T-cell (primary cell): ENCODE measurements at regions not wholly inside any gene's neighbourhood (a gene's known extent, or its start where the extent isn't known, plus 50 kb on each side); places are given as distances from the start of the nearest gene placed in this dataset.

Experiments
- ATAC-seq, 4 experiments: fragments of 200-7000 bp in 3 of 4; fragments of 150-1000 bp in 1 of 4; cut with Tn5 transposase; replicated peaks in 1 of 4; 1 replicate in 3 of 4; 2 replicates in 1 of 4; pipeline ENCODE4 v1.10.0; 2021; ENCODE audit warnings: moderate library complexity in 3 of 4, mild to moderate bottlenecking in 2 of 4, moderate number of reproducible peaks in 1 of 4
- CTCF ChIA-PET, 2 donors: fragments of 300-600 bp; sonication (Branson Sonifier 250); formaldehyde crosslinking; loops; one replicate each; lab custom pipeline; 2022; ENCODE audit warnings: antibody characterized with exemption in 2 of 2; lab: Charles Lee
- POLR2A ChIA-PET, 2 donors: fragments of 300-600 bp; sonication (Branson Sonifier 250); formaldehyde crosslinking; loops; one replicate each; lab custom pipeline; 2022; ENCODE audit warnings: antibody characterized with exemption in 2 of 2; lab: Charles Lee
- DNase-seq, 35 experiments: peaks; one replicate each; pipeline versions ENCODE4 v3.0.0 to v3.0.0-alpha.2; 2013 to 2023
- H3K27ac ChIP-seq: one replicate; pipeline ENCODE4 v1.5.1; 2013; ENCODE audit warnings: low read length
- H3K27me3 ChIP-seq, 2 experiments: replicated peaks in 1 of 2; 1 replicate in 1 of 2; 2 replicates in 1 of 2; pipeline versions ENCODE4 v1.6.1 to v1.7.0; 2013; ENCODE audit warnings: low read length in 1 of 2, mixed read lengths in 1 of 2; ENCODE audit not compliant: control insufficient read depth in 2 of 2, insufficient read depth in 2 of 2; ENCODE audit errors: extremely low read depth in 1 of 2
- H3K36me3 ChIP-seq, 2 donors: 1 replicate in 1 of 2; 2 replicates in 1 of 2; pipeline versions ENCODE4 v1.6.1 to v1.7.0; 2013; ENCODE audit warnings: low read length in 1 of 2; ENCODE audit not compliant: control insufficient read depth in 2 of 2, insufficient read depth in 1 of 2; ENCODE audit errors: extremely low read depth in 1 of 2
- H3K4me1 ChIP-seq, 2 experiments: 1 replicate in 1 of 2; 2 replicates in 1 of 2; pipeline versions ENCODE4 v1.6.1 to v1.7.0; 2013; ENCODE audit warnings: low read length in 2 of 2, mixed read lengths in 1 of 2; ENCODE audit not compliant: insufficient read depth in 2 of 2, control insufficient read depth in 1 of 2; ENCODE audit errors: extremely low read depth in 1 of 2
- H3K4me3 ChIP-seq, 2 donors: 1 replicate in 1 of 2; 2 replicates in 1 of 2; pipeline versions ENCODE4 v1.5.1 to v1.7.0; 2013; ENCODE audit warnings: mild to moderate bottlenecking in 2 of 2, low read length in 1 of 2, moderate library complexity in 1 of 2; ENCODE audit not compliant: control insufficient read depth in 1 of 2; ENCODE audit errors: extremely low read depth in 1 of 2
- H3K9me3 ChIP-seq: 2 replicates; pipeline ENCODE4 v1.7.0; 2013
- H3K27ac Mint-ChIP-seq, 2 donors: one replicate each; pipeline ENCODE4 v1.8.0; 2020 to 2021; ENCODE audit warnings: mild to moderate bottlenecking in 2 of 2, mixed read lengths in 2 of 2
- H3K27me3 Mint-ChIP-seq, 2 donors: one replicate each; pipeline ENCODE4 v1.8.0; 2021 to 2022; ENCODE audit warnings: mixed read lengths in 2 of 2
- H3K36me3 Mint-ChIP-seq: one replicate; pipeline ENCODE4 v1.8.0; 2021; ENCODE audit warnings: mixed read lengths
- H3K4me1 Mint-ChIP-seq, 3 donors: one replicate each; pipeline ENCODE4 v1.8.0; 2020 to 2022; ENCODE audit warnings: mixed read lengths in 3 of 3, mild to moderate bottlenecking in 1 of 3
- H3K4me3 Mint-ChIP-seq, 3 donors: one replicate each; pipeline ENCODE4 v1.8.0; 2020 to 2022; ENCODE audit warnings: mild to moderate bottlenecking in 3 of 3, mixed read lengths in 3 of 3, moderate library complexity in 3 of 3
- H3K9me3 Mint-ChIP-seq, 3 donors: one replicate each; pipeline ENCODE4 v1.8.0; 2020 to 2022; ENCODE audit warnings: mixed read lengths in 3 of 3
- WGBS: methylation state at CpG from one replicate; pipeline ENCODE4 v1.1.5; 2013; ENCODE audit warnings: missing lambda C conversion rate; ENCODE audit not compliant: insufficient coverage; 5-methylcytosine and 5-hydroxymethylcytosine counted together

GRCh38 chr6:103177791-103178190 is 1681.9 kb downstream of the HACE1 start:
- CTCF ChIA-PET: no interaction called here
- Histone ChIP-seq H3K4me3 (no peak overlapping the region), H3K36me3 (no peaks in the 10 kb centered on the region), H3K9me3 (no peaks in the 10 kb centered on the region), H3K4me1 (no peaks in the 10 kb centered on the region), H3K27me3 (no peaks in the 10 kb centered on the region), H3K27ac (no peak overlapping the region)
- no peak overlapping the region for H3K27ac Mint-ChIP-seq
- H3K9me3 Mint-ChIP-seq: peaks cover 4 to 25% (median 10%) of the 10 kb centered on the region in 3 donors
- DNase-seq: no peak
- WGBS: 20% methylated on average over 1 of the region's 1 CpG
- POLR2A ChIA-PET: no interaction called here
- H3K4me3 Mint-ChIP-seq: no peak overlapping the region
- no peak for ATAC-seq
- no peaks in the 10 kb centered on the region for H3K36me3 Mint-ChIP-seq
- H3K4me1 Mint-ChIP-seq: no peaks in the 10 kb centered on the region
- H3K27me3 Mint-ChIP-seq: no peaks in the 10 kb centered on the region

- Histone ChIP-seq H3K36me3 (no peaks in the 10 kb centered on the region), H3K9me3 (no peaks in the 10 kb centered on the region), H3K27ac (no peak overlapping the region), H3K4me1 (no peaks in the 10 kb centered on the region), H3K27me3 (no peaks in the 10 kb centered on the region), H3K4me3 (no peak overlapping the region)
- Mint-ChIP-seq H3K9me3 (peaks cover 4 to 25% (median 10%) of the 10 kb centered on the region in 3 donors), H3K36me3 (no peaks in the 10 kb centered on the region), H3K27me3 (no peaks in the 10 kb centered on the region), H3K4me3 (no peak overlapping the region), H3K4me1 (no peaks in the 10 kb centered on the region), H3K27ac (no peak overlapping the region)
- ChIA-PET POLR2A (interaction anchor here in 1 of 2 donors (0.5 kb wide), 1 partner anchor 139 kb away, joined by 4 read pairs; no protein-coding TSS in a partner anchor), CTCF (no interaction called here)
- 17% methylated on average over 1 of the region's 1 CpG for WGBS
- ATAC-seq: no peak
- no peak for DNase-seq
These were observed 1684.7 kb downstream of the HACE1 start for GRCh38 chr6:103175056-103175455.

- H3K27ac ChIP-seq: no peak overlapping the region
- H3K9me3 ChIP-seq: no peaks in the 10 kb centered on the region
- ATAC-seq: no peak
- Mint-ChIP-seq H3K27ac (no peak overlapping the region), H3K4me1 (no peaks in the 10 kb centered on the region), H3K27me3 (no peaks in the 10 kb centered on the region), H3K36me3 (no peaks in the 10 kb centered on the region), H3K4me3 (no peak overlapping the region), H3K9me3 (peaks cover 0 to 6% (median 6%) of the 10 kb centered on the region in 3 donors)
- WGBS: 61% methylated on average over 2 of the region's 4 CpGs
- ChIA-PET POLR2A (no interaction called here), CTCF (no interaction called here)
- H3K4me1 ChIP-seq: no peaks in the 10 kb centered on the region
- H3K27me3 ChIP-seq: no peaks in the 10 kb centered on the region
- no peaks in the 10 kb centered on the region for H3K36me3 ChIP-seq
- no peak overlapping the region for H3K4me3 ChIP-seq
- DNase-seq: no peak
These were observed 1692.2 kb downstream of the HACE1 start for GRCh38 chr6:103167345-103168071.

- H3K4me3 ChIP-seq: no peak overlapping the region
- no peaks in the 10 kb centered on the region for H3K4me1 ChIP-seq
- no peak overlapping the region for H3K4me3 Mint-ChIP-seq
- peaks cover 0 to 4% (median 0%) of the 10 kb centered on the region in 3 donors for H3K9me3 Mint-ChIP-seq
- ChIA-PET CTCF (no interaction called here), POLR2A (interaction anchor here in 1 of 2 donors (0.6 kb wide), 1 partner anchor 129 kb away, joined by 3 read pairs; no protein-coding TSS in a partner anchor)
- no peaks in the 10 kb centered on the region for H3K9me3 ChIP-seq
- no peaks in the 10 kb centered on the region for H3K4me1 Mint-ChIP-seq
- no peak overlapping the region for H3K27ac ChIP-seq
- no peaks in the 10 kb centered on the region for H3K36me3 Mint-ChIP-seq
- no peaks in the 10 kb centered on the region for H3K36me3 ChIP-seq
- no peaks in the 10 kb centered on the region for H3K27me3 Mint-ChIP-seq
- no peak overlapping the region for H3K27ac Mint-ChIP-seq
- ATAC-seq (no peak), DNase-seq (no peak)
- no CpG with 5 or more reads among the region's 4 CpGs for WGBS
- H3K27me3 ChIP-seq: no peaks in the 10 kb centered on the region
These were observed 1704.7 kb downstream of the HACE1 start for GRCh38 chr6:103154779-103155572.

DNA sequence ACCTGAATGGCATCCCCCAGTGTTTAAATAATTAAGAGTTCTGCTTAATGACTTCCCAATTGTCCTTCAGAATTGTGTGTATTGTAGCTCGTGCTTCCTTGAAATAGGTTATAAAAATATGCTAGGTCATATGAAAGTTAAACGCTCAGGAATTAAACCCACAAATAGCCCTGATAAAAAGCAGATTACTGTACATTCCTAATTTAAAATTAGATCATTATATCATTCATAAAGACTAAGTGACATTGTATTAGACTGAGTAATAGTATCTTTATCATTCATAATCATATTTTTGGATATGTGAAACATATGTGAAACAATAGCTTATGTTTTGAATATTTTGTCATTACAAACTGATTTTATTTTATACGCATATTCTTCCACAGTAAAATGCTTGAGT is 1706.7 kb downstream of the HACE1 start:
- CTCF ChIA-PET: no interaction called here
- no CpG with 5 or more reads among the region's 3 CpGs for WGBS
- Mint-ChIP-seq H3K4me1 (no peaks in the 10 kb centered on the region), H3K27ac (no peak overlapping the region), H3K36me3 (no peaks in the 10 kb centered on the region), H3K27me3 (no peaks in the 10 kb centered on the region), H3K9me3 (peaks cover 0 to 4% (median 0%) of the 10 kb centered on the region in 3 donors), H3K4me3 (no peak overlapping the region)
- no peaks in the 10 kb centered on the region for H3K27me3 ChIP-seq
- H3K36me3 ChIP-seq: no peaks in the 10 kb centered on the region
- DNase-seq (no peak), ATAC-seq (no peak)
- no peaks in the 10 kb centered on the region for H3K9me3 ChIP-seq
- POLR2A ChIA-PET: no interaction called here
- H3K4me3 ChIP-seq: no peak overlapping the region
- H3K27ac ChIP-seq: no peak overlapping the region
- H3K4me1 ChIP-seq: no peaks in the 10 kb centered on the region

- ChIA-PET POLR2A (no interaction called here), CTCF (no interaction called here)
- H3K9me3 ChIP-seq: no peaks in the 10 kb centered on the region
- H3K36me3 ChIP-seq: no peaks in the 10 kb centered on the region
- Mint-ChIP-seq H3K27ac (no peak overlapping the region), H3K4me3 (no peak overlapping the region), H3K9me3 (no peaks in the 10 kb centered on the region), H3K27me3 (no peaks in the 10 kb centered on the region), H3K4me1 (no peaks in the 10 kb centered on the region), H3K36me3 (no peaks in the 10 kb centered on the region)
- H3K4me1 ChIP-seq: no peaks in the 10 kb centered on the region
- no peak overlapping the region for H3K27ac ChIP-seq
- no peak for ATAC-seq
- H3K27me3 ChIP-seq: no peaks in the 10 kb centered on the region
- WGBS: no CpG with 5 or more reads among the region's 2 CpGs
- DNase-seq: no peak
- no peak overlapping the region for H3K4me3 ChIP-seq
These were observed 1716.8 kb downstream of the HACE1 start for GRCh38 chr6:103142902-103143301.
